DOHH2 (cell line): ENCODE measurements at regions not wholly inside any gene's neighbourhood (a gene's known extent, or its start where the extent isn't known, plus 50 kb on each side); places are given as distances from the start of the nearest gene placed in this dataset.
A peak's percentile ranks its signal among the peaks of the same experiment; 100 is the strongest.

Source experiments
- H3F3A ChIP-seq: fragments of 200-600 bp; sonication (generic), shearing (Covaris generic); 2 replicates; pipeline ENCODE4 v1.6.0; 2016; ENCODE audit warnings: antibody characterized with exemption, mild to moderate bottlenecking; ENCODE audit not compliant: control insufficient read depth, insufficient read depth
- H3K27ac ChIP-seq: fragments of 200-600 bp; sonication (generic); 2 replicates; pipeline ENCODE4 v1.5.1; 2014; ENCODE audit warnings: low read depth, mild to moderate bottlenecking, low read length, moderate library complexity
- H3K27me3 ChIP-seq: fragments of 200-600 bp; sonication (generic); 2 replicates; pipeline ENCODE4 v1.6.1; 2014; ENCODE audit warnings: mild to moderate bottlenecking, low read length, mixed read lengths; ENCODE audit not compliant: control insufficient read depth
- H3K36me3 ChIP-seq: fragments of 200-600 bp; sonication (generic); 2 replicates; pipeline ENCODE4 v1.6.1; 2014; ENCODE audit warnings: mild to moderate bottlenecking, low read length, moderate library complexity, mixed read lengths; ENCODE audit not compliant: control insufficient read depth
- H3K4me1 ChIP-seq: fragments of 200-600 bp; sonication (generic); 2 replicates; pipeline ENCODE4 v1.6.1; 2014; ENCODE audit warnings: mild to moderate bottlenecking, low read length, mixed read lengths; ENCODE audit not compliant: control insufficient read depth
- H3K4me2 ChIP-seq: fragments of 200-600 bp; sonication (generic); 2 replicates; pipeline ENCODE4 v1.6.0; 2014; ENCODE audit warnings: mild to moderate bottlenecking, low read length, moderate library complexity
- H3K4me3 ChIP-seq: fragments of 200-600 bp; sonication (generic); 2 replicates; pipeline ENCODE4 v1.5.1; 2014; ENCODE audit warnings: mild to moderate bottlenecking, low read length, mixed read lengths
- H3K79me2 ChIP-seq: fragments of 200-600 bp; sonication (generic); 2 replicates; pipeline ENCODE4 v1.6.1; 2014; ENCODE audit warnings: mild to moderate bottlenecking, low read length, mixed read lengths; ENCODE audit not compliant: control insufficient read depth
- H3K9me2 ChIP-seq: fragments of 200-600 bp; sonication (generic); replicated peaks from 2 replicates; pipeline ENCODE4 v1.6.1; 2014; ENCODE audit warnings: mild to moderate bottlenecking, low read length, mixed read lengths; ENCODE audit not compliant: control insufficient read depth
- H3K9me3 ChIP-seq: fragments of 200-600 bp; sonication (generic); 2 replicates; pipeline ENCODE4 v1.6.1; 2014; ENCODE audit warnings: antibody characterized with exemption, low read length, mixed read lengths; ENCODE audit not compliant: control insufficient read depth, insufficient read depth
- H4K20me1 ChIP-seq: fragments of 200-600 bp; sonication (generic); 2 replicates; pipeline ENCODE4 v1.6.0; 2014; ENCODE audit warnings: low read depth, mild to moderate bottlenecking, antibody characterized with exemption, low read length, moderate library complexity; ENCODE audit not compliant: control insufficient read depth, insufficient read depth
- CTCF ChIP-seq: fragments of 200-600 bp; sonication (generic); IDR thresholded peaks from one replicate; pipeline ENCODE4 v1.5.1; 2014; ENCODE audit warnings: antibody characterized with exemption, mild to moderate bottlenecking, low read depth, low read length; ENCODE audit not compliant: poor library complexity, severe bottlenecking
- EZH2phosphoT487 ChIP-seq: fragments of 200-600 bp; sonication (generic); IDR thresholded peaks from 2 replicates; pipeline ENCODE4 v1.6.1; 2017; ENCODE audit warnings: borderline replicate concordance, mild to moderate bottlenecking, antibody characterized with exemption, low read length, moderate library complexity, mixed read lengths

- Histone ChIP-seq H3K4me3 (no peak overlapping the region), H3K4me2 (no peak overlapping the region), H3K36me3 (no peaks in the 10 kb centered on the region), H3K27ac (no peak overlapping the region), H4K20me1 (no peaks in the 10 kb centered on the region), H3K9me3 (no peaks in the 10 kb centered on the region), H3F3A (no peaks in the 10 kb centered on the region), H3K4me1 (no peaks in the 10 kb centered on the region), H3K9me2 (no peaks in the 10 kb centered on the region), H3K27me3 (no peaks in the 10 kb centered on the region), H3K79me2 (no peaks in the 10 kb centered on the region)
- TF ChIP-seq EZH2phosphoT487 = no peak
- TF ChIP-seq CTCF = peak; percentile 63
These were observed 189.5 kb downstream of the TFCP2L1 start for GRCh38 chr2:121095257-121096080.

- Histone ChIP-seq H3K4me3 (no peak overlapping the region), H3K9me2 (no peaks in the 10 kb centered on the region), H4K20me1 (no peaks in the 10 kb centered on the region), H3K27ac (no peak overlapping the region), H3K79me2 (no peaks in the 10 kb centered on the region), H3K9me3 (no peaks in the 10 kb centered on the region), H3K27me3 (no peaks in the 10 kb centered on the region), H3K4me2 (no peak overlapping the region), H3F3A (no peaks in the 10 kb centered on the region), H3K36me3 (no peaks in the 10 kb centered on the region), H3K4me1 (no peaks in the 10 kb centered on the region)
- no peak for TF ChIP-seq CTCF
- no peak for TF ChIP-seq EZH2phosphoT487
These were observed 188.4 kb downstream of the TFCP2L1 start for GRCh38 chr2:121096611-121097010.

GRCh38 chr2:121098556-121098955 lies 186.4 kb downstream of the TFCP2L1 start:
- Histone ChIP-seq H3K4me3 (no peak overlapping the region), H3K9me3 (no peaks in the 10 kb centered on the region), H3F3A (no peaks in the 10 kb centered on the region), H3K36me3 (no peaks in the 10 kb centered on the region), H3K79me2 (no peaks in the 10 kb centered on the region), H3K27me3 (no peaks in the 10 kb centered on the region), H4K20me1 (no peaks in the 10 kb centered on the region), H3K27ac (no peak overlapping the region), H3K9me2 (no peaks in the 10 kb centered on the region), H3K4me2 (no peak overlapping the region), H3K4me1 (no peaks in the 10 kb centered on the region)
- TF ChIP-seq CTCF (no peak), EZH2phosphoT487 (no peak)
